Left lung (tissue), 4 donors: ENCODE measurements at regions not wholly inside any gene's neighbourhood (a gene's known extent, or its start where the extent isn't known, plus 50 kb on each side); places are given as distances from the start of the nearest gene placed in this dataset.

Source experiments
- ATAC-seq: fragments of 200-7000 bp; cut with Tn5 transposase; one replicate; pipeline ENCODE4 v1.9.1; 2020; ENCODE audit warnings: moderate library complexity
- DNase-seq, 4 donors: peaks; one replicate each; pipeline ENCODE4 v3.0.0-alpha.2; 2013 to 2020
- H3K27ac ChIP-seq, 2 donors: fragments of 200-600 bp; sonication (generic) in 1 of 2; one replicate each; pipeline versions ENCODE4 v1.5.0 to v1.8.0; 2020 to 2021
- H3K27me3 ChIP-seq, 2 donors: fragments of 200-600 bp; sonication (generic) in 1 of 2; one replicate each; pipeline versions ENCODE4 v1.5.0 to v1.8.0; 2020 to 2021
- H3K36me3 ChIP-seq, 2 donors: fragments of 200-600 bp; sonication (generic) in 1 of 2; one replicate each; pipeline versions ENCODE4 v1.5.0 to v1.8.0; 2020 to 2021
- H3K4me1 ChIP-seq, 2 donors: fragments of 200-600 bp; one replicate each; pipeline ENCODE4 v1.8.0; 2021
- H3K4me3 ChIP-seq, 2 donors: fragments of 200-600 bp; sonication (generic) in 1 of 2; one replicate each; pipeline versions ENCODE4 v1.5.0 to v1.8.0; 2020 to 2021; ENCODE audit warnings: mild to moderate bottlenecking in 1 of 2
- H3K9me3 ChIP-seq, 2 donors: fragments of 200-600 bp; sonication (generic) in 1 of 2; one replicate each; pipeline versions ENCODE4 v1.5.0 to v1.8.0; 2020 to 2021
- intact Hi-C, 2 donors: fragments of 100-400 bp; cut with DNase I; formaldehyde crosslinking; loops; one replicate each; pipeline versions ENCODE4 v1.11.2 to v1.14.2; 2022
- TF ChIP-seq, protein P1 (sequence below), 2 donors: fragments of 200-600 bp; sonication (generic) in 1 of 2; IDR thresholded peaks; one replicate each; pipeline versions ENCODE4 v1.5.0 to v1.8.0; 2021; ENCODE audit warnings: antibody characterized with exemption in 2 of 2
- donor health status: DM: no; HTN: yes; CAD: no.
- donor health status: DM: no; HTN: no; CAD: no.

- Histone ChIP-seq H3K27ac (no peak overlapping the region), H3K9me3 (no peaks in the 10 kb centered on the region), H3K4me3 (no peak overlapping the region), H3K4me1 (peaks cover 0 to 3% of the 10 kb centered on the region in 2 donors), H3K36me3 (no peaks in the 10 kb centered on the region), H3K27me3 (no peaks in the 10 kb centered on the region)
- TF ChIP-seq, protein P1, sequence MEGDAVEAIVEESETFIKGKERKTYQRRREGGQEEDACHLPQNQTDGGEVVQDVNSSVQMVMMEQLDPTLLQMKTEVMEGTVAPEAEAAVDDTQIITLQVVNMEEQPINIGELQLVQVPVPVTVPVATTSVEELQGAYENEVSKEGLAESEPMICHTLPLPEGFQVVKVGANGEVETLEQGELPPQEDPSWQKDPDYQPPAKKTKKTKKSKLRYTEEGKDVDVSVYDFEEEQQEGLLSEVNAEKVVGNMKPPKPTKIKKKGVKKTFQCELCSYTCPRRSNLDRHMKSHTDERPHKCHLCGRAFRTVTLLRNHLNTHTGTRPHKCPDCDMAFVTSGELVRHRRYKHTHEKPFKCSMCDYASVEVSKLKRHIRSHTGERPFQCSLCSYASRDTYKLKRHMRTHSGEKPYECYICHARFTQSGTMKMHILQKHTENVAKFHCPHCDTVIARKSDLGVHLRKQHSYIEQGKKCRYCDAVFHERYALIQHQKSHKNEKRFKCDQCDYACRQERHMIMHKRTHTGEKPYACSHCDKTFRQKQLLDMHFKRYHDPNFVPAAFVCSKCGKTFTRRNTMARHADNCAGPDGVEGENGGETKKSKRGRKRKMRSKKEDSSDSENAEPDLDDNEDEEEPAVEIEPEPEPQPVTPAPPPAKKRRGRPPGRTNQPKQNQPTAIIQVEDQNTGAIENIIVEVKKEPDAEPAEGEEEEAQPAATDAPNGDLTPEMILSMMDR (IDR thresholded peaks at IDR 0.05), result no peak
- ATAC-seq, result no peak
- intact Hi-C loops, result no loop called here
- no peak for DNase-seq
Measured at GRCh38 chr13:71382285-71382684, 484.7 kb downstream of the DACH1 start.

- Histone ChIP-seq H3K36me3 (no peaks in the 10 kb centered on the region), H3K27ac (peak overlapping the region in 1 of 2 donors; percentile 70), H3K4me1 (peaks cover 0 to 3% of the 10 kb centered on the region in 2 donors), H3K9me3 (no peaks in the 10 kb centered on the region), H3K27me3 (no peaks in the 10 kb centered on the region), H3K4me3 (no peak overlapping the region)
- TF ChIP-seq, protein P1 (IDR thresholded peaks at IDR 0.05), result no peak
- intact Hi-C loops, result no loop called here
- ATAC-seq, result no peak
- DNase-seq, result no peak
Measured at GRCh38 chr13:71380191-71380590, 486.8 kb downstream of the DACH1 start.

GRCh38 chr13:71378961-71379905 is 487.8 kb downstream of the DACH1 start:
- peak overlapping the region; percentile 67 to 70 for H3K27ac ChIP-seq
- H3K27me3 ChIP-seq, result no peaks in the 10 kb centered on the region
- no peaks in the 10 kb centered on the region for H3K9me3 ChIP-seq
- peaks cover 0 to 3% of the 10 kb centered on the region in 2 donors for H3K4me1 ChIP-seq
- TF ChIP-seq, protein P1 (IDR thresholded peaks at IDR 0.05), result no peak
- peak; percentile 38 for ATAC-seq
- H3K4me3 ChIP-seq, result peak overlapping the region in 1 of 2 donors; percentile 19
- DNase-seq, result peak in 1 of 4 donors; percentile 11
- intact Hi-C loops, result no loop called here
- no peaks in the 10 kb centered on the region for H3K36me3 ChIP-seq

DNA sequence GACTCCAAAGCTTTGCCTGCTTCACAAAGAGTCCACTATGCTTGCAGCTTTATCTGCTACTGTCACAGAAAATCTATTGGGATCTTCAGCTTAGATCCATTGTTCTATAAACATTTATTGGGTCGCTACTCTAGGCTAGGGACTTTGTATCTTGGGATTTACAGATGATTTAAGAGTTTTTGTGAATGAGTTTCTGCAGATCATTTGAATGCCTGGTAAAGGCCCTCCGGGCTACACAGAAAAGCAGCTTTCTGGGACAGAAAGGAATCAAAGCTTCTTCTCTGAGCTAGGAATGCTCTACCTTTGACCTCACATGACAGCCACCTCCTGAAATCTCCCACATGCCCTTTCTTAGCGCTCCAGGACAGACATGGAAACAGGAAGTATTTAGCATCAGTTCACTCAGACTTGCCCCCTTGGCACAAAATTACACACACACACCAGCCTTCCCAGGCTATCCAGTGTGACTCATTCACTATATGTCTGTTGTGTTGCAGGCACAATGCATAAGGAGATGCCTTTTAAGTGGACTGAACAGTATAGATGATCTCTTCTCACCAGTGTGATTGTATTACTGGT is 492.4 kb downstream of the DACH1 start:
- Histone ChIP-seq H3K27me3 (no peaks in the 10 kb centered on the region), H3K4me1 (peaks cover 0 to 3% of the 10 kb centered on the region in 2 donors), H3K9me3 (no peaks in the 10 kb centered on the region), H3K4me3 (no peak overlapping the region), H3K36me3 (no peaks in the 10 kb centered on the region), H3K27ac (no peak overlapping the region)
- intact Hi-C loops, result no loop called here
- TF ChIP-seq, protein P1 (IDR thresholded peaks at IDR 0.05), result no peak
- ATAC-seq (no peak), DNase-seq (no peak)

- no peak overlapping the region for H3K27ac ChIP-seq
- TF ChIP-seq, protein P1 (IDR thresholded peaks at IDR 0.05), result no peak
- no peaks in the 10 kb centered on the region for H3K27me3 ChIP-seq
- H3K36me3 ChIP-seq, result no peaks in the 10 kb centered on the region
- H3K4me1 ChIP-seq, result no peaks in the 10 kb centered on the region
- no peak for DNase-seq
- intact Hi-C loops, result no loop called here
- no peak for ATAC-seq
- no peak overlapping the region for H3K4me3 ChIP-seq
- no peaks in the 10 kb centered on the region for H3K9me3 ChIP-seq
Measured at GRCh38 chr13:71368336-71368735, 498.7 kb downstream of the DACH1 start.
